HepG2 (cell line): ENCODE measurements at regions not wholly inside any gene's neighbourhood (a gene's known extent, or its start where the extent isn't known, plus 50 kb on each side); places are given as distances from the start of the nearest gene placed in this dataset.

Experiments
- ATAC-seq: fragments of 200-7000 bp; cut with Tn5 transposase; 3 replicates; pipeline ENCODE4 v1.9.1; 2020; ENCODE audit warnings: mild to moderate bottlenecking, moderate library complexity
- BruUV-seq: library from RNA; stranded (reverse); fragments of 400-500 nt; replicated peaks from 2 replicates; lab custom pipeline; 2021; lab: Mats Ljungman, UMichigan
- CTCF ChIA-PET: fragments of 300-600 bp; formaldehyde crosslinking; extraction: SDS; loops from one replicate; lab custom pipeline; 2021; ENCODE audit warnings: low total read pairs, inconsistent platforms, low intra/inter-chr PET ratio; lab: Yijun Ruan, JAX
- POLR2A ChIA-PET: fragments of 350-600 bp; sonication (Branson Sonifier 250); formaldehyde crosslinking; loops from one replicate; lab custom pipeline; 2020; ENCODE audit warnings: antibody characterized with exemption, inconsistent platforms; lab: Yijun Ruan, JAX
- DNase-seq: peaks from one replicate; pipeline ENCODE4 v3.0.0-alpha.2; 2015; ENCODE audit warnings: low spot score
- FAIRE-seq: peaks from 3 replicates; lab custom pipeline; 2011; peaks lifted over from hg19 to GRCh38; lab: Jason Lieb, UNC
- H2AFZ ChIP-seq: one replicate; pipeline ENCODE4 v1.6.1; 2011; ENCODE audit warnings: low read length, inconsistent platforms
- H3K27ac ChIP-seq: fragments of 300-600 bp; 3 replicates; pipeline ENCODE4 v1.8.0; 2011; ENCODE audit warnings: mixed run types, mild to moderate bottlenecking, mixed read lengths, low read length, inconsistent platforms; ENCODE audit not compliant: insufficient read depth; ENCODE audit errors: extremely low read length
- H3K27me3 ChIP-seq, 2 experiments: fragments of 200-600 bp in 1 of 2; 2 replicates in 1 of 2; 3 replicates in 1 of 2; pipeline versions ENCODE4 v1.6.0 to v1.8.0; 2011; ENCODE audit warnings: low read length in 2 of 2, mild to moderate bottlenecking in 2 of 2, moderate library complexity in 2 of 2, inconsistent platforms in 1 of 2; ENCODE audit not compliant: insufficient read depth in 2 of 2, control insufficient read depth in 1 of 2
- H3K36me3 ChIP-seq, 2 experiments: fragments of 200-600 bp in 1 of 2; replicated peaks in 1 of 2; 2 replicates in 1 of 2; 3 replicates in 1 of 2; pipeline versions ENCODE4 v1.5.1 to v1.8.0; 2011; ENCODE audit warnings: low read length in 2 of 2, inconsistent platforms in 1 of 2; ENCODE audit not compliant: insufficient read depth in 2 of 2, control insufficient read depth in 1 of 2
- H3K4me1 ChIP-seq: 2 replicates; pipeline ENCODE4 v1.5.1; 2012; ENCODE audit warnings: low read length, inconsistent platforms; ENCODE audit not compliant: insufficient read depth
- H3K4me2 ChIP-seq: 2 replicates; pipeline ENCODE4 v1.6.0; 2011; ENCODE audit warnings: low read depth, low read length, inconsistent platforms
- H3K4me3 ChIP-seq, 3 experiments: fragments of 200-600 bp in 1 of 3; sonication (generic), shearing (Covaris generic) in 1 of 3; replicated peaks in 1 of 3; 2 replicates each; pipeline ENCODE4 v1.5.1; 2011 to 2016; ENCODE audit warnings: low read length in 3 of 3, inconsistent platforms in 2 of 3, low read depth in 2 of 3, mild to moderate bottlenecking in 2 of 3, control low read depth in 1 of 3, mixed read lengths in 1 of 3; ENCODE audit not compliant: insufficient read depth in 1 of 3
- H3K79me2 ChIP-seq: one replicate; pipeline ENCODE4 v1.6.1; 2011; ENCODE audit warnings: low read length, inconsistent platforms; ENCODE audit not compliant: insufficient read depth
- H3K9ac ChIP-seq: 2 replicates; pipeline ENCODE4 v1.6.0; 2011; ENCODE audit warnings: mild to moderate bottlenecking, low read depth, low read length, inconsistent platforms; ENCODE audit not compliant: insufficient read depth
- H3K9me3 ChIP-seq: 2 replicates; pipeline ENCODE4 v1.5.1; 2012; ENCODE audit warnings: mild to moderate bottlenecking, low read length
- H4K20me1 ChIP-seq: 2 replicates; pipeline ENCODE4 v1.6.0; 2011; ENCODE audit warnings: inconsistent platforms, mild to moderate bottlenecking, low read length, moderate library complexity; ENCODE audit not compliant: insufficient read depth
- EEA1 ChIP-seq: sonication (generic); formaldehyde crosslinking; IDR thresholded peaks from 2 replicates; pipeline ENCODE4 v1.5.1; 2020; ENCODE audit warnings: mild to moderate bottlenecking, missing genetic modification reagents, borderline replicate concordance
- GMEB2 ChIP-seq: IDR thresholded peaks from 2 replicates; pipeline ENCODE4 v1.6.1; 2016; ENCODE audit warnings: missing biosample characterization, missing genetic modification reagents, low read depth
- MATR3 ChIP-seq: sonication (generic); formaldehyde crosslinking; IDR thresholded peaks from 2 replicates; pipeline ENCODE4 v1.4.0; 2020; ENCODE audit warnings: missing genetic modification reagents
- NCOA2 ChIP-seq: sonication (generic); formaldehyde crosslinking; IDR thresholded peaks from 2 replicates; pipeline ENCODE4 v1.8.0; 2022; ENCODE audit warnings: inconsistent platforms
- PRDM15 ChIP-seq: sonication (generic); formaldehyde crosslinking; IDR thresholded peaks from 2 replicates; pipeline ENCODE4 v1.4.0; 2020; ENCODE audit warnings: missing genetic modification reagents
- REPIN1 ChIP-seq: sonication (generic); formaldehyde crosslinking; IDR thresholded peaks from 2 replicates; pipeline ENCODE4 v1.8.0; 2022; ENCODE audit warnings: missing genetic modification reagents, low read depth, mild to moderate bottlenecking, borderline replicate concordance
- RXRB ChIP-seq: IDR thresholded peaks from 2 replicates; pipeline ENCODE4 v1.6.1; 2016; ENCODE audit warnings: borderline replicate concordance, missing genetic modification reagents, missing compliant biosample characterization
- ZBTB14 ChIP-seq: sonication (generic); formaldehyde crosslinking; IDR thresholded peaks from 2 replicates; pipeline ENCODE4 v1.4.0; 2020; ENCODE audit warnings: missing genetic modification reagents
- ZNF296 ChIP-seq: sonication (generic); formaldehyde crosslinking; conservative IDR thresholded peaks from 2 replicates; pipeline ENCODE4 v1.5.0; 2020; ENCODE audit warnings: mild to moderate bottlenecking, missing genetic modification reagents
- ZNF503 ChIP-seq: sonication (generic); formaldehyde crosslinking; IDR thresholded peaks from 2 replicates; pipeline ENCODE4 v1.4.0; 2020; ENCODE audit warnings: missing genetic modification reagents
- ZNF7 ChIP-seq: IDR thresholded peaks from 2 replicates; pipeline ENCODE4 v1.6.1; 2016; ENCODE audit warnings: missing biosample characterization, missing genetic modification reagents
- ZNF780A ChIP-seq: sonication (generic); formaldehyde crosslinking; IDR thresholded peaks from 2 replicates; pipeline ENCODE4 v1.8.0; 2022; ENCODE audit warnings: mild to moderate bottlenecking, missing genetic modification reagents, moderate library complexity
- WGBS: methylation state at CpG from one replicate; pipeline ENCODE4 v1.1.6; 2017; ENCODE audit warnings: low lambda C conversion rate; 5-methylcytosine and 5-hydroxymethylcytosine counted together
- in situ Hi-C: cut with HindIII; loops from 2 replicates; pipeline ENCODE4 v1.10.0; 2017; ENCODE audit warnings: low pct_unique_long_range_greater_than_20kb; ENCODE audit not compliant: extremely low pct_ligation_motif_present
- intact Hi-C: fragments of 100-400 bp; cut with micrococcal nuclease; formaldehyde crosslinking; loops from one replicate; pipeline ENCODE4 v1.10.0; 2022; ENCODE audit not compliant: unreplicated experiment

DNA sequence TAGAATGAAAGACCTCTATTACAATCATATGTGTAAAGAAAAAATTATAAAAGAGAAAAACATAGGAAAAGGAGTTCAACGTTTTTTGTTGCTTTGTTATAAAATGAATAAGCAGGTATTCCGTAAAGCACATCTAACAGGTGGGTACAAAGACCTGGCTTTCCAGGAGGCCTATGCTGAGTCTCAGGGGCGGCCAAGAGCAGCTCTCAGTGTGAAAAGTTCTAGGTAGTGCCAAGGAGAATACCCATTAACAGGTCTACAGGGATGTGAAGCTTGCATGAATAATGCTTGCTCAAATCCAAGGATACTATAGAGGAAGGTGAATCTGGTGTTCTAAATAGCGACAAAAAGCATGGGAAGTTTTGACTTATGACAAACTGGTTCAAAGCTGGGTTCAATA, 944.4 kb downstream of the PDHA2 start:
- POLR2A ChIA-PET = no interaction called here
- Histone ChIP-seq H3K9ac (no peak overlapping the region), H3K4me1 (no peaks in the 10 kb centered on the region), H3K27ac (no peak overlapping the region), H3K9me3 (peaks cover 20% of the 10 kb centered on the region), H3K4me3 (no peak overlapping the region), H4K20me1 (no peaks in the 10 kb centered on the region), H2AFZ (no peak overlapping the region), H3K4me2 (no peak overlapping the region), H3K36me3 (no peaks in the 10 kb centered on the region), H3K27me3 (no peaks in the 10 kb centered on the region), H3K79me2 (no peaks in the 10 kb centered on the region)
- DNase-seq (no peak), ATAC-seq (no peak), FAIRE-seq (no peak)
- BruUV-seq = no TSS peak
- TF ChIP-seq ZNF296 (CRISPR knock-in tag) (no peak), NCOA2 (CRISPR knock-in tag) (no peak), EEA1 (CRISPR knock-in tag) (no peak), RXRB (CRISPR knock-in tag) (no peak), ZBTB14 (CRISPR knock-in tag) (no peak), ZNF503 (CRISPR knock-in tag) (no peak), PRDM15 (CRISPR knock-in tag) (no peak), ZNF7 (CRISPR knock-in tag) (no peak), MATR3 (CRISPR knock-in tag) (no peak), GMEB2 (CRISPR knock-in tag) (no peak), ZNF780A (CRISPR knock-in tag) (no peak), REPIN1 (CRISPR knock-in tag) (no peak)
- CTCF ChIA-PET = no interaction called here
- intact Hi-C loops (no loop called here), in situ Hi-C loops (no loop called here)
- WGBS = 12% methylated on average over 4 of the region's 4 CpGs
